Endothelial cell of umbilical vein (primary cell): ENCODE measurements at regions not wholly inside any gene's neighbourhood (a gene's known extent, or its start where the extent isn't known, plus 50 kb on each side); places are given as distances from the start of the nearest gene placed in this dataset.
"Not testable (repeated sequence)": the region's sequence is repeated elsewhere in the genome, so short reads cannot be mapped to it uniquely, and the experiment has no call there.

Experiments used
- BruUV-seq: library from RNA; stranded (reverse); fragments of 400-500 nt; replicated peaks from 2 replicates; lab custom pipeline; 2021; lab: Mats Ljungman, UMichigan
- CTCF ChIA-PET: fragments of 300-600, 350-600 bp; sonication (Branson Sonifier 250); formaldehyde crosslinking; loops from one replicate; lab custom pipeline; 2021; ENCODE audit warnings: antibody characterized with exemption, inconsistent platforms; lab: Charles Lee
- POLR2A ChIA-PET: fragments of 300-600, 350-600 bp; sonication (Branson Sonifier 250); formaldehyde crosslinking; loops from one replicate; lab custom pipeline; 2021; ENCODE audit warnings: antibody characterized with exemption, inconsistent platforms; lab: Charles Lee
- DNase-seq: peaks from one replicate; pipeline ENCODE4 v3.0.0-alpha.2; 2011; ENCODE audit warnings: low read depth, low spot score
- FAIRE-seq: peaks from 2 replicates; lab custom pipeline; 2011; peaks lifted over from hg19 to GRCh38; lab: Jason Lieb, UNC
- H2AFZ ChIP-seq: 2 replicates; pipeline ENCODE4 v1.6.0; 2012; ENCODE audit warnings: low read depth, low read length, control low read depth, inconsistent platforms
- H3K27ac ChIP-seq: 2 replicates; pipeline ENCODE4 v1.5.1; 2011; ENCODE audit warnings: low read depth, mild to moderate bottlenecking, control low read depth, low read length, moderate library complexity; ENCODE audit not compliant: insufficient read depth
- H3K27me3 ChIP-seq, 2 experiments: 2 replicates each; pipeline versions ENCODE4 v1.6.0 to v1.6.1; 2011; ENCODE audit warnings: low read length in 2 of 2, mixed read lengths in 1 of 2; ENCODE audit not compliant: control insufficient read depth in 2 of 2, insufficient read depth in 2 of 2
- H3K36me3 ChIP-seq, 2 experiments: 2 replicates in 1 of 2; 3 replicates in 1 of 2; pipeline ENCODE4 v1.5.1; 2011; ENCODE audit warnings: low read length in 2 of 2, mild to moderate bottlenecking in 1 of 2, moderate library complexity in 1 of 2; ENCODE audit not compliant: control insufficient read depth in 2 of 2, insufficient read depth in 2 of 2; ENCODE audit errors: extremely low read depth in 1 of 2
- H3K4me1 ChIP-seq: 3 replicates; pipeline ENCODE4 v1.5.1; 2011; ENCODE audit warnings: mild to moderate bottlenecking, low read length; ENCODE audit not compliant: control insufficient read depth, insufficient read depth; ENCODE audit errors: extremely low read depth
- H3K4me2 ChIP-seq: 2 replicates; pipeline ENCODE4 v1.6.1; 2011; ENCODE audit warnings: low read length, control low read depth, mixed read lengths; ENCODE audit not compliant: insufficient read depth
- H3K4me3 ChIP-seq, 3 experiments: fragments of 200-600 bp in 1 of 3; sonication (generic), shearing (Covaris generic) in 1 of 3; replicated peaks in 1 of 3; 2 replicates each; pipeline ENCODE4 v1.5.1; 2011 to 2016; ENCODE audit warnings: control low read depth in 3 of 3, low read length in 3 of 3, mild to moderate bottlenecking in 2 of 3, inconsistent platforms in 1 of 3, low read depth in 1 of 3, moderate library complexity in 1 of 3; ENCODE audit not compliant: insufficient read depth in 1 of 3
- H3K79me2 ChIP-seq: 2 replicates; pipeline ENCODE4 v1.6.0; 2012; ENCODE audit warnings: low read length, inconsistent platforms; ENCODE audit not compliant: control insufficient read depth, insufficient read depth
- H3K9ac ChIP-seq: replicated peaks from 2 replicates; pipeline ENCODE3; 2011; ENCODE audit warnings: low read length, control low read depth; ENCODE audit not compliant: insufficient read depth; ENCODE audit errors: extremely low read depth
- H3K9me1 ChIP-seq: replicated peaks from 3 replicates; pipeline ENCODE4 v1.6.0; 2011; ENCODE audit warnings: mild to moderate bottlenecking, low read length; ENCODE audit not compliant: control insufficient read depth, insufficient read depth; ENCODE audit errors: extremely low read depth
- H3K9me3 ChIP-seq: replicated peaks from 2 replicates; pipeline ENCODE4 v1.5.1; 2012; ENCODE audit warnings: low read length, inconsistent platforms; ENCODE audit not compliant: control insufficient read depth, insufficient read depth
- H4K20me1 ChIP-seq: replicated peaks from 2 replicates; pipeline ENCODE3; 2011; ENCODE audit warnings: mild to moderate bottlenecking, low read length; ENCODE audit not compliant: control insufficient read depth, insufficient read depth; ENCODE audit errors: extremely low read depth
- EZH2 ChIP-seq: IDR thresholded peaks from 2 replicates; pipeline ENCODE4 v1.6.1; 2012; ENCODE audit warnings: borderline replicate concordance, low read depth, mild to moderate bottlenecking, moderate library complexity, low read length, inconsistent platforms; ENCODE audit not compliant: severe bottlenecking
- GATA2 ChIP-seq: IDR thresholded peaks from 2 replicates; pipeline ENCODE4 v1.7.0; 2011; ENCODE audit warnings: low read depth, mild to moderate bottlenecking, moderate library complexity, mixed read lengths, low read length; ENCODE audit not compliant: insufficient read length, insufficient read depth
- MYC ChIP-seq: IDR thresholded peaks from one replicate; pipeline ENCODE4 v1.6.1; 2011; ENCODE audit warnings: mild to moderate bottlenecking, low read depth, low read length
- POLR2A ChIP-seq: IDR thresholded peaks from 2 replicates; pipeline ENCODE4 v1.6.1; 2012; ENCODE audit warnings: low read depth, mild to moderate bottlenecking, control low read depth, low read length
- dilution Hi-C: fragments of 300-500 bp; cut with MboI; formaldehyde crosslinking; loops from one replicate; pipeline ENCODE4 v1.15.0; 2019; ENCODE audit warnings: low sequenced_read_pairs; ENCODE audit not compliant: extremely low pct_ligation_motif_present
- intact Hi-C: fragments of 100-400 bp; cut with micrococcal nuclease; formaldehyde crosslinking; loops from one replicate; pipeline ENCODE4 v1.10.0; 2022
- TF ChIP-seq, protein P1 (sequence below): IDR thresholded peaks from 2 replicates; pipeline ENCODE4 v1.6.1; 2011; ENCODE audit not compliant: insufficient read depth, insufficient read length

DNA sequence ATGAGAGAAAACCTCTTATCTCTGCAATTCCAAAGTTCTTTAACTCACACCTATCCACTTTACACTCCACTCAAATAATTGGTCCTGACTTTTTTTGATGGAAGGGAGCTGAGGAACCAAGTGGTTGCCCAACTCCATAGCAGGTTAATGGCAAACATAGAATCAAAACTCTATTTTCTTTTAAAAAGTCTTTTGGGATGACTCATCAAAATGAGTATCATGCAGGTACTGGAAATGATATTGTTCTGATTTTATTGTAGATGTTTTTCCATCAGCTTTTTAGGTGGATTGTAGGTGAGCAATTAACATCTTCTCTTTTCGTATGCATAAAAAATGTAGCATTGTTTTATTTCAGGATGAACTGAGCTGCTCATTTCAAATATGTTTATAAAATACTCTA is 239.5 kb downstream of the SATB1 start:
- ChIA-PET POLR2A (no interaction called here), CTCF (no interaction called here)
- H2AFZ ChIP-seq = no peak overlapping the region
- no peak for FAIRE-seq
- no peaks in the 10 kb centered on the region for H3K79me2 ChIP-seq
- intact Hi-C loops (no loop called here), dilution Hi-C loops (no loop called here)
- no peak for DNase-seq
- H3K27ac ChIP-seq = no peak overlapping the region
- no peak overlapping the region for H3K4me3 ChIP-seq
- H3K9me3 ChIP-seq = peaks cover 4% of the 10 kb centered on the region
- no peak overlapping the region for H3K9ac ChIP-seq
- no peaks in the 10 kb centered on the region for H3K4me1 ChIP-seq
- no peaks in the 10 kb centered on the region for H3K9me1 ChIP-seq
- H4K20me1 ChIP-seq = no peaks in the 10 kb centered on the region
- TF ChIP-seq POLR2A (no peak), GATA2 (no peak), EZH2 (no peak), MYC (no peak)
- TF ChIP-seq, protein P1, sequence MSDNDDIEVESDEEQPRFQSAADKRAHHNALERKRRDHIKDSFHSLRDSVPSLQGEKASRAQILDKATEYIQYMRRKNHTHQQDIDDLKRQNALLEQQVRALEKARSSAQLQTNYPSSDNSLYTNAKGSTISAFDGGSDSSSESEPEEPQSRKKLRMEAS = no peak
- H3K4me2 ChIP-seq = no peak overlapping the region
- BruUV-seq = no TSS peak
- no peaks in the 10 kb centered on the region for H3K27me3 ChIP-seq
- no peaks in the 10 kb centered on the region for H3K36me3 ChIP-seq

DNA sequence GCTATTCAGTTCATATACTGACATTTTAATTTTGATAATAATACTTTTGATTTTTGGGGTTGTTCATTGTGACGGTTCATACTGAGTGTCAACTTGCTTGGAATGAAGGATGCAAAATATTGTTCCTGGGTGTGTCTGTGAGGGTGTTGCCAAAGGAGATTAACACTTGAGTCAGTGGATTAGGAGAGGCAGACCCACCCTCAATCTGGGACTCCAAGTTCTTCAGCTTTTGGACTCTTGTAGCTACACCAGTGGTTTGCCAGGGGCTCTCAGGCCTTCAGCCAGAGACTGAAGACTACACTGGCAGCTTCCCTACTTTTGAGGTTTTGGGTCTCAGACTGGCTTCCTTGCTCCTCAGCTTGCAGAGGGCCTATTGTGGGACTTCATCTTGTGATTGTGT is 242.2 kb downstream of the SATB1 start:
- H3K4me3 ChIP-seq, H3K4me2 ChIP-seq, H3K9ac ChIP-seq, dilution Hi-C loops, H3K27ac ChIP-seq, H3K27me3 ChIP-seq, H3K79me2 ChIP-seq, CTCF ChIA-PET, BruUV-seq, H4K20me1 ChIP-seq, H3K4me1 ChIP-seq, intact Hi-C loops, H3K9me1 ChIP-seq, H3K9me3 ChIP-seq, DNase-seq, POLR2A ChIA-PET, H2AFZ ChIP-seq, FAIRE-seq, H3K36me3 ChIP-seq: not testable (repeated sequence)
